Hepatocyte (in vitro differentiated cells): ENCODE measurements at regions not wholly inside any gene's neighbourhood (a gene's known extent, or its start where the extent isn't known, plus 50 kb on each side); places are given as distances from the start of the nearest gene placed in this dataset.

ENCODE experiments used
- DNase-seq: peaks from one replicate; pipeline ENCODE4 v3.0.0-alpha.2; 2016; ENCODE audit warnings: low spot score
- H2AFZ ChIP-seq: fragments of 200-600 bp; sonication (generic); 2 replicates; pipeline ENCODE4 v1.6.0; 2016; ENCODE audit warnings: antibody characterized with exemption, mild to moderate bottlenecking
- H3K27ac ChIP-seq: fragments of 200-600 bp; sonication (generic); 2 replicates; pipeline ENCODE4 v1.5.1; 2016; ENCODE audit warnings: mild to moderate bottlenecking
- H3K27me3 ChIP-seq: fragments of 200-600 bp; sonication (generic); 2 replicates; pipeline ENCODE4 v1.6.1; 2016
- H3K36me3 ChIP-seq: fragments of 200-600 bp; sonication (generic); replicated peaks from 2 replicates; pipeline ENCODE4 v1.5.1; 2016; ENCODE audit warnings: low read depth; ENCODE audit not compliant: insufficient read depth
- H3K4me1 ChIP-seq: fragments of 200-600 bp; sonication (generic); 2 replicates; pipeline ENCODE4 v1.5.1; 2016; ENCODE audit warnings: mild to moderate bottlenecking, moderate library complexity; ENCODE audit not compliant: insufficient read depth
- H3K4me2 ChIP-seq: fragments of 200-600 bp; sonication (generic); 2 replicates; pipeline ENCODE4 v1.6.0; 2016
- H3K4me3 ChIP-seq: fragments of 200-600 bp; sonication (generic); 2 replicates; pipeline ENCODE4 v1.5.1; 2016; ENCODE audit warnings: mild to moderate bottlenecking
- H3K79me2 ChIP-seq: fragments of 200-600 bp; sonication (generic); 2 replicates; pipeline ENCODE4 v1.6.0; 2017; ENCODE audit warnings: mild to moderate bottlenecking
- H3K9me2 ChIP-seq: fragments of 200-600 bp; sonication (generic); replicated peaks from 2 replicates; pipeline ENCODE4 v1.6.0; 2017; ENCODE audit warnings: mild to moderate bottlenecking; ENCODE audit not compliant: insufficient read depth
- H3K9me3 ChIP-seq: fragments of 200-600 bp; sonication (generic); 2 replicates; pipeline ENCODE4 v1.5.1; 2016; ENCODE audit warnings: low read depth, mild to moderate bottlenecking
- H4K20me1 ChIP-seq: fragments of 200-600 bp; sonication (generic); 2 replicates; pipeline ENCODE4 v1.6.0; 2016; ENCODE audit warnings: mild to moderate bottlenecking; ENCODE audit not compliant: insufficient read depth, poor library complexity, severe bottlenecking
- CTCF ChIP-seq: fragments of 200-600 bp; sonication (generic); IDR thresholded peaks from 2 replicates; pipeline ENCODE4 v1.5.1; 2016; ENCODE audit warnings: antibody characterized with exemption, mild to moderate bottlenecking; ENCODE audit not compliant: poor library complexity
- EZH2 ChIP-seq: fragments of 200-600 bp; sonication (generic); IDR thresholded peaks from 2 replicates; pipeline ENCODE4 v1.6.1; 2016; ENCODE audit warnings: antibody characterized with exemption, mild to moderate bottlenecking, borderline replicate concordance
- EZH2phosphoT487 ChIP-seq: fragments of 200-600 bp; sonication (generic); IDR thresholded peaks from one replicate; pipeline ENCODE4 v1.6.1; 2018; ENCODE audit warnings: antibody characterized with exemption, mild to moderate bottlenecking, low read depth, moderate library complexity; ENCODE audit not compliant: unreplicated experiment, severe bottlenecking
- WGBS: methylation state at CpG from one replicate; pipeline ENCODE4 v1.1.6; 2016; ENCODE audit warnings: low lambda C conversion rate; ENCODE audit errors: missing lambda C conversion rate; 5-methylcytosine and 5-hydroxymethylcytosine counted together

DNA sequence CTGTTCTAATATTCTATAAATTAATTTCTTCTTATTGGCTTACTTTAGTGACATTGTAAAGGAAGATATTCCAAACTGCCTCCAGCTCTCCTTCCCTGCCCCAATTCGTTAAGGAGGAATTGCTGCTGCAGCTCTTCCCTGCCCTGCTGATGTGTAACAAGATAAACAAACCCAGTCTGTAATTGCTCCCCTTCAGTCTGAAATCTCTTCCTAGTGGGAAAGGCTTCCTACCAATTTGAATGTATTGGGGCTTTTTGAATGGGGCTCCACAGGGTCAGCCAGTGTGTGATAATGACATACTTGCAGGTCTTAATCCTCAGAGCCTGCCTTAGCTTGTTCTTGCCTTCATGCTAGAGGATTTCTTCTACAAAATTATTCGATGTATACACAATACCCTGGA lies 849.9 kb upstream of the GHITM start:
- Histone ChIP-seq H3K4me3 (no peak overlapping the region), H3K4me1 (no peaks in the 10 kb centered on the region), H3K27ac (no peak overlapping the region), H3K4me2 (no peak overlapping the region), H3K9me3 (no peaks in the 10 kb centered on the region), H4K20me1 (no peaks in the 10 kb centered on the region), H3K9me2 (no peaks in the 10 kb centered on the region), H3K36me3 (no peaks in the 10 kb centered on the region), H2AFZ (no peak overlapping the region), H3K79me2 (no peaks in the 10 kb centered on the region), H3K27me3 (no peaks in the 10 kb centered on the region)
- TF ChIP-seq CTCF (no peak), EZH2 (no peak), EZH2phosphoT487 (no peak)
- DNase-seq, result no peak
- 49% methylated on average over 2 of the region's 2 CpGs for WGBS

DNA sequence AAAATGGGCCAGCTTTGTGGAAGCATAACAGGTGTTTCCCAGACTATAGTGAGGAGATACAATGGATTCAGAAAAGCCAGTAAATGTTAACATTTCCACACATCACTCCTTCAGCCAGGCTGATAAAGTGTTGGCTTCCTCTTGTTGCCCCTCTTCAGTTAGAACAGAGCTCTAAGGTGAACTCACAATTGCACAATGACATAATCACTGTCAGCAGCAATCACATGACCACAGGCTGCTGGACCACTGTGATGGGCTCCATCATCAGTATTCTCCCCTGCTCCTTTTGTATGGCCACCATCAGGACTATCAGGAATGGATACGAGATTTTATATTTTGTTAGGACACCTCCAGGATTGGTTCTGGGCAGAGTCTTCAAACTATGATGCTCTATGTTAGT lies 849.4 kb upstream of the GHITM start:
- no peaks in the 10 kb centered on the region for H3K27me3 ChIP-seq
- H3K36me3 ChIP-seq, result no peaks in the 10 kb centered on the region
- H2AFZ ChIP-seq, result no peak overlapping the region

GRCh38 chr10:83301732-83302131 lies 837.6 kb upstream of the GHITM start:
- WGBS, result 86% methylated on average over 2 of the region's 2 CpGs
- Histone ChIP-seq H3K27me3 (no peaks in the 10 kb centered on the region), H2AFZ (no peak overlapping the region), H3K4me1 (no peaks in the 10 kb centered on the region), H3K9me3 (no peaks in the 10 kb centered on the region), H3K36me3 (no peaks in the 10 kb centered on the region), H3K27ac (no peak overlapping the region), H3K4me2 (no peak overlapping the region), H3K4me3 (no peak overlapping the region), H3K9me2 (no peaks in the 10 kb centered on the region), H3K79me2 (no peaks in the 10 kb centered on the region), H4K20me1 (no peaks in the 10 kb centered on the region)
- DNase-seq, result no peak
- TF ChIP-seq EZH2, result no peak
- no peak for TF ChIP-seq EZH2phosphoT487
- no peak for TF ChIP-seq CTCF

More for the DNA sequence above, 849.4 kb upstream of the GHITM start:
- Histone ChIP-seq H3K79me2 (no peaks in the 10 kb centered on the region), H3K9me3 (no peaks in the 10 kb centered on the region), H4K20me1 (no peaks in the 10 kb centered on the region), H3K27ac (no peak overlapping the region), H3K4me2 (no peak overlapping the region), H3K4me3 (no peak overlapping the region), H3K4me1 (no peaks in the 10 kb centered on the region), H3K9me2 (no peaks in the 10 kb centered on the region)
- DNase-seq, result no peak
- TF ChIP-seq EZH2phosphoT487 (no peak), CTCF (no peak), EZH2 (no peak)
- 94% methylated on average over 1 of the region's 1 CpG for WGBS

DNA sequence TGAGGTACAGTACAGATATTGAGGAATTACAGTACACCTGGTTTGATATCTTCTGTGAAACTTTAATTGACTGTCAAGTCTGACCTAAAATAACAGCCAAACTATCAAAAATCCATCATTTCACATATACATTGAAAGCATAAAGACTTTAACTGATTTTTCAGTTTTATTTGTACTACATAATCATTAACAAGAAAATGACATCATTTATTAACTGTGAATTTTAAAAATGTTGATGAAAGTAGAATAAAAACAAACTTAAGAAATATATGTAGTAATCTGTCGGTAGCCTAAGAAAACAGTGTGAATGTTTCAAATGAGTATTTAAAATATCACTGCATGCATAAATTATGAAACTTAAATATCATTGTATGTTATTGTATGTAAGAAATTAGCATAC lies 836.7 kb upstream of the GHITM start:
- Histone ChIP-seq H3K27ac (no peak overlapping the region), H3K4me2 (no peak overlapping the region), H3K9me3 (no peaks in the 10 kb centered on the region), H4K20me1 (no peaks in the 10 kb centered on the region), H3K4me3 (no peak overlapping the region), H3K36me3 (no peaks in the 10 kb centered on the region), H3K27me3 (no peaks in the 10 kb centered on the region), H3K79me2 (no peaks in the 10 kb centered on the region), H3K4me1 (no peaks in the 10 kb centered on the region), H2AFZ (no peak overlapping the region), H3K9me2 (no peaks in the 10 kb centered on the region)
- no peak for DNase-seq
- TF ChIP-seq EZH2 (no peak), EZH2phosphoT487 (no peak), CTCF (no peak)
- 93% methylated on average over 1 of the region's 1 CpG for WGBS
